ENCODE measurements at regions not wholly inside any gene's neighbourhood (a gene's known extent, or its start where the extent isn't known, plus 50 kb on each side); places are given as distances from the start of the nearest gene placed in this dataset.

DNA sequence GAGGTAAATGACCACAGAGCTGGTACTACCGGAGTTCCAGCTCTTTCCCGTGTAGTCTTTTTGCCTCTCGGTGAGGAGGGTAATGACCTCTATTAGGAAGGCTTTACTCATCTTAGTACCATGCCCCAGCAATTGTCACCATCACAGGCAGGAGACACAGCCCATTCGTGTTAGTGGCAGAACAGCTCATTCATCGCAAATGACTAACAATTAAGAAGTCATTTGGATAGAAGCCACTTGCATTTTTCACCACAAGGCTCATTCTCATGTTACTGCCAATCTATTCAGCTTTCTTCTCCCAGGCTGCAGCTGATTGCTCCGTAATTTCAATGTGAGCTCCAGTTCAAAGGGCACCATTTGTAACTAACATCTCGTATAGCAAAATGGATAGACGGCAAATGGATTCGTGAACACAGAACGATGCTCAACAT lies 718.8 kb upstream of the TMEM132C start:
- Histone ChIP-seq H2AFZ (ENCODE audit: control insufficient read depth, low read depth, low read length) (no peak overlapping the region), H3K4me1 (ENCODE audit: control insufficient read depth, insufficient read depth, low read length) (no peaks in the 10 kb centered on the region), H3K9me3 (replicated peaks; ENCODE audit: control insufficient read depth, insufficient read depth, low read length) (no peaks in the 10 kb centered on the region), H3K27ac (ENCODE audit: control insufficient read depth, insufficient read depth) (no peak overlapping the region), H3K36me3 (ENCODE audit: control insufficient read depth in 2 of 2, insufficient read depth in 2 of 2, low read length in 1 of 2) (no peaks in the 10 kb centered on the region), H3K79me2 (ENCODE audit: control insufficient read depth, insufficient read depth, low read length) (no peaks in the 10 kb centered on the region), H3K4me2 (ENCODE audit: control insufficient read depth, insufficient read depth) (no peak overlapping the region), H4K20me1 (ENCODE audit: control insufficient read depth, insufficient read depth) (no peaks in the 10 kb centered on the region), H3K27me3 (replicated peaks in 1 of 2; ENCODE audit: control insufficient read depth in 2 of 2, insufficient read depth in 2 of 2, low read length in 1 of 2) (no peaks in the 10 kb centered on the region), H3K4me3 (no peak overlapping the region), H3K9ac (ENCODE audit: control insufficient read depth, insufficient read depth, low read length) (no peak overlapping the region)
- ATAC-seq: no peak
- FAIRE-seq: no peak
- no TSS peak for BruUV-seq (replicated peaks)
- 66% methylated on average over 10 of the region's 10 CpGs for WGBS (ENCODE audit: insufficient coverage, insufficient replicate concordance, low lambda C conversion rate, missing lambda C conversion rate)
- intact Hi-C loops (cut with micrococcal nuclease; ENCODE audit: unreplicated experiment) (no loop called here), in situ Hi-C loops (cut with MboI) (no loop called here)
- POLR2A ChIA-PET: no interaction called here
- TF ChIP-seq, protein P1, sequence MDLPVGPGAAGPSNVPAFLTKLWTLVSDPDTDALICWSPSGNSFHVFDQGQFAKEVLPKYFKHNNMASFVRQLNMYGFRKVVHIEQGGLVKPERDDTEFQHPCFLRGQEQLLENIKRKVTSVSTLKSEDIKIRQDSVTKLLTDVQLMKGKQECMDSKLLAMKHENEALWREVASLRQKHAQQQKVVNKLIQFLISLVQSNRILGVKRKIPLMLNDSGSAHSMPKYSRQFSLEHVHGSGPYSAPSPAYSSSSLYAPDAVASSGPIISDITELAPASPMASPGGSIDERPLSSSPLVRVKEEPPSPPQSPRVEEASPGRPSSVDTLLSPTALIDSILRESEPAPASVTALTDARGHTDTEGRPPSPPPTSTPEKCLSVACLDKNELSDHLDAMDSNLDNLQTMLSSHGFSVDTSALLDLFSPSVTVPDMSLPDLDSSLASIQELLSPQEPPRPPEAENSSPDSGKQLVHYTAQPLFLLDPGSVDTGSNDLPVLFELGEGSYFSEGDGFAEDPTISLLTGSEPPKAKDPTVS (IDR thresholded peaks at IDR 0.05; ENCODE audit: low read depth, low read length): no peak
- no peak for TF ChIP-seq NFYA (IDR thresholded peaks at IDR 0.05; ENCODE audit: borderline replicate concordance, low read depth, low read length)
- TF ChIP-seq POU2F2 (IDR thresholded peaks at IDR 0.05; ENCODE audit: borderline replicate concordance, low read depth, low read length): no peak
- TF ChIP-seq, protein P2, sequence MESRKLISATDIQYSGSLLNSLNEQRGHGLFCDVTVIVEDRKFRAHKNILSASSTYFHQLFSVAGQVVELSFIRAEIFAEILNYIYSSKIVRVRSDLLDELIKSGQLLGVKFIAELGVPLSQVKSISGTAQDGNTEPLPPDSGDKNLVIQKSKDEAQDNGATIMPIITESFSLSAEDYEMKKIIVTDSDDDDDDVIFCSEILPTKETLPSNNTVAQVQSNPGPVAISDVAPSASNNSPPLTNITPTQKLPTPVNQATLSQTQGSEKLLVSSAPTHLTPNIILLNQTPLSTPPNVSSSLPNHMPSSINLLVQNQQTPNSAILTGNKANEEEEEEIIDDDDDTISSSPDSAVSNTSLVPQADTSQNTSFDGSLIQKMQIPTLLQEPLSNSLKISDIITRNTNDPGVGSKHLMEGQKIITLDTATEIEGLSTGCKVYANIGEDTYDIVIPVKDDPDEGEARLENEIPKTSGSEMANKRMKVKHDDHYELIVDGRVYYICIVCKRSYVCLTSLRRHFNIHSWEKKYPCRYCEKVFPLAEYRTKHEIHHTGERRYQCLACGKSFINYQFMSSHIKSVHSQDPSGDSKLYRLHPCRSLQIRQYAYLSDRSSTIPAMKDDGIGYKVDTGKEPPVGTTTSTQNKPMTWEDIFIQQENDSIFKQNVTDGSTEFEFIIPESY (IDR thresholded peaks at IDR 0.05): no peak
- TF ChIP-seq SPI1 (IDR thresholded peaks at IDR 0.05; ENCODE audit: borderline replicate concordance, insufficient read depth, low read depth, low read length): no peak
- SMC1A ChIA-PET (ENCODE audit: uncharacterized antibody, unreplicated experiment): interaction anchor here (1.1 to 1.3 kb wide), 4 partner anchors 12 to 129 kb away, joined by 3 to 4 read pairs (median 4); no protein-coding TSS in a partner anchor
- RAD21 ChIA-PET (ENCODE audit: unreplicated experiment): interaction anchor here (2.2 kb wide), 1 partner anchor 10 kb away, joined by 5 read pairs; no protein-coding TSS in a partner anchor
- DNase-seq (ENCODE audit: low read depth, low spot score): no peak
- CTCF ChIA-PET: no interaction called here
